ENCODE measurements at regions not wholly inside any gene's neighbourhood (a gene's known extent, or its start where the extent isn't known, plus 50 kb on each side); places are given as distances from the start of the nearest gene placed in this dataset.

GRCh38 chr3:137641879-137642704 lies 122.0 kb upstream of the SOX14 start:
- no peak for DNase-seq (ENCODE audit: low read depth)
- Histone ChIP-seq H3K36me3 (ENCODE audit: control insufficient read depth, insufficient read depth, low read length) (no peaks in the 10 kb centered on the region), H3K4me3 (ENCODE audit: low read depth, low read length) (no peak overlapping the region), H3K27me3 (ENCODE audit: control insufficient read depth, insufficient read depth, low read length) (no peaks in the 10 kb centered on the region)
- ChIA-PET POLR2A (no interaction called here), CTCF (interaction anchor here (2.6 kb wide), 1 partner anchor 12 kb away, joined by 9 read pairs; no protein-coding TSS in a partner anchor)
- no peak for TF ChIP-seq CTCF (IDR thresholded peaks at IDR 0.05; ENCODE audit: insufficient read depth, low read depth, low read length)

- no peak for TF ChIP-seq CTCF (IDR thresholded peaks at IDR 0.05; ENCODE audit: insufficient read depth, low read depth, low read length)
- H3K36me3 ChIP-seq (ENCODE audit: control insufficient read depth, insufficient read depth, low read length): no peaks in the 10 kb centered on the region
- no peaks in the 10 kb centered on the region for H3K27me3 ChIP-seq (ENCODE audit: control insufficient read depth, insufficient read depth, low read length)
- H3K4me3 ChIP-seq (ENCODE audit: low read depth, low read length): no peak overlapping the region
- DNase-seq (ENCODE audit: low read depth): no peak
- ChIA-PET CTCF (interaction anchor here (0.9 kb wide), 1 partner anchor 11 kb away, joined by 3 read pairs; no protein-coding TSS in a partner anchor), POLR2A (no interaction called here)
These were observed 121.3 kb upstream of the SOX14 start for GRCh38 chr3:137642831-137643230.

GRCh38 chr3:137647179-137647578 lies 116.9 kb upstream of the SOX14 start:
- ChIA-PET CTCF (no interaction called here), POLR2A (no interaction called here)

GRCh38 chr3:137669519-137670060 lies 94.5 kb upstream of the SOX14 start:
- ChIA-PET POLR2A (no interaction called here), CTCF (no interaction called here)
- no peaks in the 10 kb centered on the region for H3K27me3 ChIP-seq (ENCODE audit: control insufficient read depth, insufficient read depth, low read length)
- no peak for DNase-seq (ENCODE audit: low read depth)
- no peaks in the 10 kb centered on the region for H3K36me3 ChIP-seq (ENCODE audit: control insufficient read depth, insufficient read depth, low read length)
- no peak overlapping the region for H3K4me3 ChIP-seq (ENCODE audit: low read depth, low read length)
- TF ChIP-seq CTCF (IDR thresholded peaks at IDR 0.05; ENCODE audit: insufficient read depth, low read depth, low read length): no peak

More at GRCh38 chr3:137647179-137647578, 116.9 kb upstream of the SOX14 start:
- no peak for DNase-seq (ENCODE audit: low read depth)
- no peak for TF ChIP-seq CTCF (IDR thresholded peaks at IDR 0.05; ENCODE audit: insufficient read depth, low read depth, low read length)
- Histone ChIP-seq H3K4me3 (ENCODE audit: low read depth, low read length) (no peak overlapping the region), H3K36me3 (ENCODE audit: control insufficient read depth, insufficient read depth, low read length) (no peaks in the 10 kb centered on the region), H3K27me3 (ENCODE audit: control insufficient read depth, insufficient read depth, low read length) (no peaks in the 10 kb centered on the region)

- ChIA-PET CTCF (no interaction called here), POLR2A (no interaction called here)
- TF ChIP-seq CTCF (IDR thresholded peaks at IDR 0.05; ENCODE audit: insufficient read depth, low read depth, low read length): no peak
- Histone ChIP-seq H3K27me3 (ENCODE audit: control insufficient read depth, insufficient read depth, low read length) (no peaks in the 10 kb centered on the region), H3K4me3 (ENCODE audit: low read depth, low read length) (no peak overlapping the region), H3K36me3 (ENCODE audit: control insufficient read depth, insufficient read depth, low read length) (no peaks in the 10 kb centered on the region)
- no peak for DNase-seq (ENCODE audit: low read depth)
These were observed 76.8 kb upstream of the SOX14 start for GRCh38 chr3:137687181-137687879.
